CD4-positive, alpha-beta T cell (primary cell): ENCODE measurements at regions not wholly inside any gene's neighbourhood (a gene's known extent, or its start where the extent isn't known, plus 50 kb on each side); places are given as distances from the start of the nearest gene placed in this dataset.

ENCODE experiments used
- ATAC-seq: fragments of 200-7000 bp; cut with Tn5 transposase; one replicate; pipeline ENCODE4 v1.10.0; 2022; ENCODE audit warnings: mild to moderate bottlenecking; ENCODE audit not compliant: poor library complexity
- CTCF ChIA-PET: fragments of 350-600 bp; sonication (Branson Sonifier 250); formaldehyde crosslinking; loops from one replicate; lab custom pipeline; 2021; ENCODE audit warnings: antibody characterized with exemption, inconsistent platforms; lab: Charles Lee
- POLR2A ChIA-PET: fragments of 350-600 bp; sonication (Branson Sonifier 250); formaldehyde crosslinking; loops from one replicate; lab custom pipeline; 2021; ENCODE audit warnings: antibody characterized with exemption, inconsistent platforms; lab: Charles Lee
- DNase-seq, 14 experiments: peaks; one replicate each; pipeline ENCODE4 v3.0.0-alpha.2; 2013 to 2020; ENCODE audit warnings: mixed read lengths in 2 of 14
- H3K27ac ChIP-seq, 2 donors: one replicate each; pipeline versions ENCODE4 v1.5.1 to v1.7.0; 2013; ENCODE audit warnings: low read length in 2 of 2, low read depth in 1 of 2, mild to moderate bottlenecking in 1 of 2
- H3K27me3 ChIP-seq, 2 experiments: 1 replicate in 1 of 2; 2 replicates in 1 of 2; pipeline versions ENCODE4 v1.6.1 to v1.7.0; 2013; ENCODE audit warnings: low read length in 2 of 2, control low read depth in 1 of 2, mild to moderate bottlenecking in 1 of 2, moderate library complexity in 1 of 2; ENCODE audit not compliant: insufficient read depth in 2 of 2, control insufficient read depth in 1 of 2
- H3K36me3 ChIP-seq: one replicate; pipeline ENCODE4 v1.6.1; 2013; ENCODE audit warnings: low read length, control low read depth; ENCODE audit not compliant: insufficient read depth
- H3K4me1 ChIP-seq: one replicate; pipeline ENCODE4 v1.6.1; 2013; ENCODE audit warnings: low read length, control low read depth; ENCODE audit not compliant: insufficient read depth
- H3K4me3 ChIP-seq: one replicate; pipeline ENCODE4 v1.5.1; 2013; ENCODE audit warnings: mild to moderate bottlenecking, low read length, moderate library complexity
- H3K9me3 ChIP-seq, 2 experiments: 1 replicate in 1 of 2; 2 replicates in 1 of 2; pipeline versions ENCODE4 v1.6.1 to v1.7.0; 2013; ENCODE audit warnings: low read length in 2 of 2, mild to moderate bottlenecking in 2 of 2, control low read depth in 1 of 2, moderate library complexity in 1 of 2; ENCODE audit not compliant: control insufficient read depth in 1 of 2, insufficient read depth in 1 of 2
- H3K27ac Mint-ChIP-seq: one replicate; pipeline ENCODE4 v1.8.0; 2020; ENCODE audit warnings: mixed read lengths
- H3K27me3 Mint-ChIP-seq: one replicate; pipeline ENCODE4 v1.8.0; 2021; ENCODE audit warnings: mixed read lengths
- H3K36me3 Mint-ChIP-seq: one replicate; pipeline ENCODE4 v1.8.0; 2021; ENCODE audit warnings: low read depth, mixed read lengths
- H3K4me1 Mint-ChIP-seq: one replicate; pipeline ENCODE4 v1.8.0; 2021; ENCODE audit warnings: low read depth, mixed read lengths
- H3K4me3 Mint-ChIP-seq: one replicate; pipeline ENCODE4 v1.8.0; 2020; ENCODE audit warnings: mild to moderate bottlenecking, mixed read lengths
- H3K9me3 Mint-ChIP-seq: one replicate; pipeline ENCODE4 v1.8.0; 2020; ENCODE audit warnings: mixed read lengths
- CTCF ChIP-seq: fragments of 200-600 bp; IDR thresholded peaks from one replicate; pipeline ENCODE4 v1.8.0; 2022; ENCODE audit warnings: antibody characterized with exemption, mild to moderate bottlenecking
- intact Hi-C, 2 experiments: fragments of 100-400 bp; cut with DNase I in 1 of 2; cut with micrococcal nuclease in 1 of 2; formaldehyde crosslinking; loops; one replicate each; pipeline versions ENCODE4 v1.15.1 to v1.9.0; 2023 to 2025; cut with DNase I, micrococcal nuclease

GRCh38 chr13:103961129-103961528 is 894.9 kb upstream of the SLC10A2 start:
- Mint-ChIP-seq H3K36me3 (no peaks in the 10 kb centered on the region), H3K27ac (no peak overlapping the region), H3K27me3 (no peaks in the 10 kb centered on the region), H3K9me3 (peaks cover 9% of the 10 kb centered on the region), H3K4me3 (no peak overlapping the region), H3K4me1 (no peaks in the 10 kb centered on the region)
- no peak for ATAC-seq
- intact Hi-C loops: no loop called here
- Histone ChIP-seq H3K36me3 (no peaks in the 10 kb centered on the region), H3K27ac (no peak overlapping the region), H3K9me3 (no peaks in the 10 kb centered on the region), H3K4me3 (no peak overlapping the region), H3K27me3 (no peaks in the 10 kb centered on the region), H3K4me1 (no peaks in the 10 kb centered on the region)
- POLR2A ChIA-PET: no interaction called here
- TF ChIP-seq CTCF: no peak
- CTCF ChIA-PET: no interaction called here
- no peak for DNase-seq

DNA sequence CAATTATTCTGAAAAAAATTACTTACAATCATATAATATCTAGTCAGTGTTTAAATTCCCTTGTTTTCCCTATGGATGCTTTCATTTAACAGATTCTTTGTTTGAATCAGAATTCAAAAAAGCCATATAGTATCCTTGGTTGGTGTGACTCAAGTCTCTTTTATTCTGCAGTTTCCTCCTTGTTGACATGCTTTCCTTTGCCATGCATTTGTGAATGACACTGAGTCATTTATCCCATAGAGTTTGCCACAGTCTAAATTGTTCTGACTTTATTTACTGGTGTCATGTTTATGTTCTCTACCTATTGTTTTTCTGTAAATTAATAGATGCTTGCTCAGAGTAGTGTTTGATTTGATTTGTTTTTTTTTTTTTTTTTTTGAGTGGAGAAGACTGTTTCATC is 893.8 kb upstream of the SLC10A2 start:
- ATAC-seq (no peak), DNase-seq (no peak)
- no peaks in the 10 kb centered on the region for H3K4me1 Mint-ChIP-seq
- TF ChIP-seq CTCF: no peak
- Histone ChIP-seq H3K36me3 (no peaks in the 10 kb centered on the region), H3K4me1 (no peaks in the 10 kb centered on the region), H3K27me3 (no peaks in the 10 kb centered on the region), H3K27ac (no peak overlapping the region), H3K4me3 (no peak overlapping the region), H3K9me3 (no peaks in the 10 kb centered on the region)
- ChIA-PET CTCF (no interaction called here), POLR2A (no interaction called here)
- H3K4me3 Mint-ChIP-seq: no peak overlapping the region
- no peak overlapping the region for H3K27ac Mint-ChIP-seq
- H3K27me3 Mint-ChIP-seq: no peaks in the 10 kb centered on the region
- H3K36me3 Mint-ChIP-seq: no peaks in the 10 kb centered on the region
- intact Hi-C loops: no loop called here
- H3K9me3 Mint-ChIP-seq: peaks cover 11% of the 10 kb centered on the region

- ChIA-PET POLR2A (no interaction called here), CTCF (no interaction called here)
- H3K27ac Mint-ChIP-seq: no peak overlapping the region
- H3K36me3 Mint-ChIP-seq: no peaks in the 10 kb centered on the region
- Histone ChIP-seq H3K4me3 (no peak overlapping the region), H3K27me3 (no peaks in the 10 kb centered on the region), H3K9me3 (no peaks in the 10 kb centered on the region), H3K36me3 (no peaks in the 10 kb centered on the region), H3K4me1 (no peaks in the 10 kb centered on the region), H3K27ac (no peak overlapping the region)
- peaks cover 12% of the 10 kb centered on the region for H3K9me3 Mint-ChIP-seq
- H3K4me1 Mint-ChIP-seq: no peaks in the 10 kb centered on the region
- TF ChIP-seq CTCF: no peak
- DNase-seq (no peak), ATAC-seq (no peak)
- intact Hi-C loops: no loop called here
- H3K4me3 Mint-ChIP-seq: no peak overlapping the region
- H3K27me3 Mint-ChIP-seq: no peaks in the 10 kb centered on the region
These were observed 892.5 kb upstream of the SLC10A2 start for GRCh38 chr13:103958691-103959090.
